OCI-LY3 (cell line): ENCODE measurements at regions not wholly inside any gene's neighbourhood (a gene's known extent, or its start where the extent isn't known, plus 50 kb on each side); places are given as distances from the start of the nearest gene placed in this dataset.

Experiments
- EZH2phosphoT487 ChIP-seq: fragments of 200-600 bp; shearing (Covaris generic); IDR thresholded peaks from 2 replicates; pipeline ENCODE4 v1.6.1; 2018; ENCODE audit warnings: antibody characterized with exemption, mixed run types, low read depth
- TF ChIP-seq, protein P1 (sequence below): fragments of 200-600, 300-600 bp; sonication (generic); IDR thresholded peaks from 2 replicates; pipeline ENCODE4 v1.5.1; 2014; ENCODE audit warnings: antibody characterized with exemption, low read length, low read depth

GRCh38 chr5:162870966-162871365, 566.4 kb upstream of the CCNG1 start:
- TF ChIP-seq, protein P1, sequence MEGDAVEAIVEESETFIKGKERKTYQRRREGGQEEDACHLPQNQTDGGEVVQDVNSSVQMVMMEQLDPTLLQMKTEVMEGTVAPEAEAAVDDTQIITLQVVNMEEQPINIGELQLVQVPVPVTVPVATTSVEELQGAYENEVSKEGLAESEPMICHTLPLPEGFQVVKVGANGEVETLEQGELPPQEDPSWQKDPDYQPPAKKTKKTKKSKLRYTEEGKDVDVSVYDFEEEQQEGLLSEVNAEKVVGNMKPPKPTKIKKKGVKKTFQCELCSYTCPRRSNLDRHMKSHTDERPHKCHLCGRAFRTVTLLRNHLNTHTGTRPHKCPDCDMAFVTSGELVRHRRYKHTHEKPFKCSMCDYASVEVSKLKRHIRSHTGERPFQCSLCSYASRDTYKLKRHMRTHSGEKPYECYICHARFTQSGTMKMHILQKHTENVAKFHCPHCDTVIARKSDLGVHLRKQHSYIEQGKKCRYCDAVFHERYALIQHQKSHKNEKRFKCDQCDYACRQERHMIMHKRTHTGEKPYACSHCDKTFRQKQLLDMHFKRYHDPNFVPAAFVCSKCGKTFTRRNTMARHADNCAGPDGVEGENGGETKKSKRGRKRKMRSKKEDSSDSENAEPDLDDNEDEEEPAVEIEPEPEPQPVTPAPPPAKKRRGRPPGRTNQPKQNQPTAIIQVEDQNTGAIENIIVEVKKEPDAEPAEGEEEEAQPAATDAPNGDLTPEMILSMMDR = no peak
- no peak for TF ChIP-seq EZH2phosphoT487
